CD4-positive, alpha-beta memory T cell (primary cell): ENCODE measurements at regions not wholly inside any gene's neighbourhood (a gene's known extent, or its start where the extent isn't known, plus 50 kb on each side); places are given as distances from the start of the nearest gene placed in this dataset.

Experiments used
- CTCF ChIA-PET: fragments of 350-600 bp; sonication (Branson Sonifier 250); formaldehyde crosslinking; loops from one replicate; lab custom pipeline; 2021; ENCODE audit warnings: inconsistent platforms; ENCODE audit not compliant: partially characterized antibody; lab: Charles Lee
- POLR2A ChIA-PET: fragments of 350-600 bp; sonication (Branson Sonifier 250); formaldehyde crosslinking; loops from one replicate; lab custom pipeline; 2021; ENCODE audit not compliant: partially characterized antibody; lab: Charles Lee
- DNase-seq, 5 donors: peaks; one replicate each; pipeline versions ENCODE4 v3.0.0 to v3.0.0-alpha.2; 2020 to 2022; ENCODE audit warnings: mixed read lengths in 1 of 5
- H3K27ac ChIP-seq: one replicate; pipeline ENCODE4 v1.7.0; 2013; ENCODE audit warnings: low read depth, low read length
- H3K27me3 ChIP-seq: 2 replicates; pipeline ENCODE4 v1.7.0; 2013; ENCODE audit warnings: mild to moderate bottlenecking, low read length, moderate library complexity; ENCODE audit not compliant: insufficient read depth
- H3K36me3 ChIP-seq: 2 replicates; pipeline ENCODE4 v1.7.0; 2013; ENCODE audit warnings: mild to moderate bottlenecking, low read length, moderate library complexity; ENCODE audit not compliant: insufficient read depth
- H3K4me1 ChIP-seq: 2 replicates; pipeline ENCODE4 v1.7.0; 2013; ENCODE audit warnings: mild to moderate bottlenecking, low read length, moderate library complexity; ENCODE audit not compliant: insufficient read depth
- H3K4me3 ChIP-seq, 2 donors: one replicate each; pipeline ENCODE4 v1.7.0; 2013; ENCODE audit warnings: low read length in 2 of 2, mild to moderate bottlenecking in 1 of 2
- H3K9me3 ChIP-seq, 2 donors: one replicate each; pipeline ENCODE4 v1.7.0; 2013; ENCODE audit warnings: low read length in 2 of 2, control low read depth in 1 of 2; ENCODE audit not compliant: control insufficient read depth in 1 of 2
- H3K27ac Mint-ChIP-seq, 7 donors: one replicate each; pipeline ENCODE4 v1.8.0; 2020 to 2021; ENCODE audit warnings: mixed read lengths in 7 of 7, mild to moderate bottlenecking in 6 of 7, inconsistent platforms in 3 of 7, moderate library complexity in 3 of 7
- H3K27me3 Mint-ChIP-seq, 2 donors: one replicate each; pipeline ENCODE4 v1.8.0; 2020 to 2021; ENCODE audit warnings: mixed read lengths in 2 of 2
- H3K36me3 Mint-ChIP-seq, 2 donors: one replicate each; pipeline ENCODE4 v1.8.0; 2020 to 2021; ENCODE audit warnings: mixed read lengths in 2 of 2, inconsistent platforms in 1 of 2, mild to moderate bottlenecking in 1 of 2
- H3K4me1 Mint-ChIP-seq, 4 donors: one replicate each; pipeline ENCODE4 v1.8.0; 2020 to 2021; ENCODE audit warnings: mixed read lengths in 4 of 4, mild to moderate bottlenecking in 1 of 4
- H3K4me3 Mint-ChIP-seq, 8 donors: one replicate each; pipeline ENCODE4 v1.8.0; 2020 to 2021; ENCODE audit warnings: mixed read lengths in 8 of 8, mild to moderate bottlenecking in 7 of 8, moderate library complexity in 6 of 8, inconsistent platforms in 3 of 8
- H3K9me3 Mint-ChIP-seq, 8 donors: one replicate each; pipeline ENCODE4 v1.8.0; 2020 to 2021; ENCODE audit warnings: mixed read lengths in 8 of 8, mild to moderate bottlenecking in 5 of 8, inconsistent platforms in 3 of 8, moderate library complexity in 1 of 8
- intact Hi-C: fragments of 100-400 bp; cut with micrococcal nuclease; formaldehyde crosslinking; loops from one replicate; pipeline ENCODE4 v1.15.1; 2023

- ChIA-PET POLR2A (no interaction called here), CTCF (no interaction called here)
- no peaks in the 10 kb centered on the region for H3K36me3 ChIP-seq
- no peaks in the 10 kb centered on the region for H3K4me1 ChIP-seq
- H3K36me3 Mint-ChIP-seq = no peaks in the 10 kb centered on the region
- no peaks in the 10 kb centered on the region for H3K27me3 Mint-ChIP-seq
- no peak overlapping the region for H3K4me3 ChIP-seq
- H3K4me3 Mint-ChIP-seq = no peak overlapping the region
- no peak overlapping the region for H3K27ac ChIP-seq
- no peaks in the 10 kb centered on the region for H3K4me1 Mint-ChIP-seq
- H3K9me3 ChIP-seq = no peaks in the 10 kb centered on the region
- DNase-seq = no peak
- no peak overlapping the region for H3K27ac Mint-ChIP-seq
- H3K27me3 ChIP-seq = no peaks in the 10 kb centered on the region
- peaks cover 0 to 8% (median 0%) of the 10 kb centered on the region in 8 donors for H3K9me3 Mint-ChIP-seq
- intact Hi-C loops = no loop called here
Measured at GRCh38 chr2:49686897-49687442, 532.7 kb upstream of the FSHR start.

- H3K27me3 Mint-ChIP-seq = no peaks in the 10 kb centered on the region
- Histone ChIP-seq H3K4me1 (no peaks in the 10 kb centered on the region), H3K27ac (no peak overlapping the region), H3K27me3 (no peaks in the 10 kb centered on the region), H3K36me3 (no peaks in the 10 kb centered on the region), H3K4me3 (no peak overlapping the region), H3K9me3 (no peaks in the 10 kb centered on the region)
- no peak overlapping the region for H3K4me3 Mint-ChIP-seq
- DNase-seq = no peak
- intact Hi-C loops = no loop called here
- peaks cover 0 to 7% (median 2%) of the 10 kb centered on the region in 8 donors for H3K9me3 Mint-ChIP-seq
- POLR2A ChIA-PET = no interaction called here
- H3K4me1 Mint-ChIP-seq = no peaks in the 10 kb centered on the region
- CTCF ChIA-PET = no interaction called here
- H3K36me3 Mint-ChIP-seq = no peaks in the 10 kb centered on the region
- no peak overlapping the region for H3K27ac Mint-ChIP-seq
Measured at GRCh38 chr2:49686291-49686690, 532.0 kb upstream of the FSHR start.

GRCh38 chr2:49677227-49677626 lies 522.9 kb upstream of the FSHR start:
- H3K4me3 ChIP-seq = no peak overlapping the region
- no peaks in the 10 kb centered on the region for H3K9me3 ChIP-seq
- no peaks in the 10 kb centered on the region for H3K4me1 Mint-ChIP-seq
- H3K36me3 ChIP-seq = no peaks in the 10 kb centered on the region
- ChIA-PET CTCF (no interaction called here), POLR2A (no interaction called here)
- no peaks in the 10 kb centered on the region for H3K4me1 ChIP-seq
- H3K27ac ChIP-seq = no peak overlapping the region
- peaks cover 0 to 10% (median 5%) of the 10 kb centered on the region in 8 donors for H3K9me3 Mint-ChIP-seq
- DNase-seq = no peak
- H3K27me3 Mint-ChIP-seq = no peaks in the 10 kb centered on the region
- H3K27ac Mint-ChIP-seq = no peak overlapping the region
- no peak overlapping the region for H3K4me3 Mint-ChIP-seq
- H3K36me3 Mint-ChIP-seq = no peaks in the 10 kb centered on the region
- no peaks in the 10 kb centered on the region for H3K27me3 ChIP-seq
- intact Hi-C loops = no loop called here

GRCh38 chr2:49664827-49665226 lies 510.5 kb upstream of the FSHR start:
- CTCF ChIA-PET = no interaction called here
- H3K4me3 Mint-ChIP-seq = no peak overlapping the region
- DNase-seq = no peak
- H3K4me1 Mint-ChIP-seq = no peaks in the 10 kb centered on the region
- no peaks in the 10 kb centered on the region for H3K36me3 ChIP-seq
- no peak overlapping the region for H3K4me3 ChIP-seq
- H3K9me3 ChIP-seq = no peaks in the 10 kb centered on the region
- no peak overlapping the region for H3K27ac Mint-ChIP-seq
- H3K4me1 ChIP-seq = no peaks in the 10 kb centered on the region
- H3K27me3 Mint-ChIP-seq = no peaks in the 10 kb centered on the region
- no peaks in the 10 kb centered on the region for H3K36me3 Mint-ChIP-seq
- no peaks in the 10 kb centered on the region for H3K27me3 ChIP-seq
- POLR2A ChIA-PET = no interaction called here
- no peak overlapping the region for H3K27ac ChIP-seq
- intact Hi-C loops = no loop called here
- peaks cover 0 to 16% (median 7%) of the 10 kb centered on the region in 8 donors for H3K9me3 Mint-ChIP-seq

- no peak overlapping the region for H3K4me3 ChIP-seq
- Mint-ChIP-seq H3K27me3 (no peaks in the 10 kb centered on the region), H3K4me1 (no peaks in the 10 kb centered on the region), H3K27ac (no peak overlapping the region), H3K9me3 (peaks cover 0 to 7% (median 5%) of the 10 kb centered on the region in 8 donors), H3K4me3 (no peak overlapping the region), H3K36me3 (no peaks in the 10 kb centered on the region)
- no peaks in the 10 kb centered on the region for H3K4me1 ChIP-seq
- CTCF ChIA-PET = no interaction called here
- no peaks in the 10 kb centered on the region for H3K27me3 ChIP-seq
- no peak for DNase-seq
- H3K27ac ChIP-seq = no peak overlapping the region
- H3K36me3 ChIP-seq = no peaks in the 10 kb centered on the region
- intact Hi-C loops = no loop called here
- no peaks in the 10 kb centered on the region for H3K9me3 ChIP-seq
- POLR2A ChIA-PET = no interaction called here
Measured at GRCh38 chr2:49661809-49662208, 507.5 kb upstream of the FSHR start.

- Histone ChIP-seq H3K36me3 (no peaks in the 10 kb centered on the region), H3K4me1 (no peaks in the 10 kb centered on the region), H3K9me3 (no peaks in the 10 kb centered on the region), H3K27me3 (no peaks in the 10 kb centered on the region), H3K4me3 (no peak overlapping the region), H3K27ac (no peak overlapping the region)
- Mint-ChIP-seq H3K27ac (no peak overlapping the region), H3K4me1 (no peaks in the 10 kb centered on the region), H3K9me3 (peaks cover 0 to 7% (median 1%) of the 10 kb centered on the region in 8 donors), H3K27me3 (no peaks in the 10 kb centered on the region), H3K36me3 (no peaks in the 10 kb centered on the region), H3K4me3 (no peak overlapping the region)
- CTCF ChIA-PET = no interaction called here
- intact Hi-C loops = no loop called here
- no peak for DNase-seq
- POLR2A ChIA-PET = no interaction called here
Measured at GRCh38 chr2:49656853-49657252, 502.5 kb upstream of the FSHR start.

- intact Hi-C loops = no loop called here
- no peak for DNase-seq
- CTCF ChIA-PET = no interaction called here
- no peaks in the 10 kb centered on the region for H3K36me3 Mint-ChIP-seq
- H3K4me1 Mint-ChIP-seq = no peaks in the 10 kb centered on the region
- POLR2A ChIA-PET = no interaction called here
- no peak overlapping the region for H3K4me3 Mint-ChIP-seq
- H3K4me1 ChIP-seq = no peaks in the 10 kb centered on the region
- no peaks in the 10 kb centered on the region for H3K9me3 ChIP-seq
- no peaks in the 10 kb centered on the region for H3K27me3 ChIP-seq
- no peak overlapping the region for H3K4me3 ChIP-seq
- H3K9me3 Mint-ChIP-seq = peaks cover 2 to 23% (median 5%) of the 10 kb centered on the region in 8 donors
- no peak overlapping the region for H3K27ac ChIP-seq
- H3K27me3 Mint-ChIP-seq = no peaks in the 10 kb centered on the region
- H3K27ac Mint-ChIP-seq = no peak overlapping the region
- H3K36me3 ChIP-seq = no peaks in the 10 kb centered on the region
Measured at GRCh38 chr2:49643149-49643548, 488.8 kb upstream of the FSHR start.

GRCh38 chr2:49640630-49641029 lies 486.3 kb upstream of the FSHR start:
- Mint-ChIP-seq H3K4me3 (no peak overlapping the region), H3K4me1 (no peaks in the 10 kb centered on the region), H3K27me3 (no peaks in the 10 kb centered on the region), H3K36me3 (no peaks in the 10 kb centered on the region), H3K9me3 (peaks cover 0 to 12% (median 7%) of the 10 kb centered on the region in 8 donors), H3K27ac (no peak overlapping the region)
- DNase-seq = no peak
- H3K9me3 ChIP-seq = no peaks in the 10 kb centered on the region
- ChIA-PET POLR2A (no interaction called here), CTCF (no interaction called here)
- no peaks in the 10 kb centered on the region for H3K4me1 ChIP-seq
- no peak overlapping the region for H3K4me3 ChIP-seq
- H3K27ac ChIP-seq = no peak overlapping the region
- no peaks in the 10 kb centered on the region for H3K27me3 ChIP-seq
- intact Hi-C loops = no loop called here
- no peaks in the 10 kb centered on the region for H3K36me3 ChIP-seq
